ENCODE measurements at regions not wholly inside any gene's neighbourhood (a gene's known extent, or its start where the extent isn't known, plus 50 kb on each side); places are given as distances from the start of the nearest gene placed in this dataset.

GRCh38 chr5:173835661-173836060 lies 52.5 kb upstream of the CPEB4 start:
- no peak for TF ChIP-seq CTCF (IDR thresholded peaks at IDR 0.05; ENCODE audit: insufficient read depth, low read depth, low read length, missing control alignments)
- peak; percentile 70 for DNase-seq (ENCODE audit: low read depth)
- H3K4me3 ChIP-seq (ENCODE audit: low read length) = no peak overlapping the region

GRCh38 chr5:173837654-173838053 lies 50.5 kb upstream of the CPEB4 start:
- DNase-seq (ENCODE audit: low read depth) = no peak
- no peak overlapping the region for H3K4me3 ChIP-seq (ENCODE audit: low read length)
- no peak for TF ChIP-seq CTCF (IDR thresholded peaks at IDR 0.05; ENCODE audit: insufficient read depth, low read depth, low read length, missing control alignments)

All from epithelial cell of esophagus (primary cell).